ENCODE measurements at regions not wholly inside any gene's neighbourhood (a gene's known extent, or its start where the extent isn't known, plus 50 kb on each side); places are given as distances from the start of the nearest gene placed in this dataset.

- no peak for DNase-seq
These were observed 101.4 kb upstream of the MPDZ start for GRCh38 chr9:13380903-13381302.

- no peak for DNase-seq
These were observed 98.7 kb upstream of the MPDZ start for GRCh38 chr9:13378154-13378553.

GRCh38 chr9:13377171-13377925, 97.9 kb upstream of the MPDZ start:
- DNase-seq = peak; percentile 1

GRCh38 chr9:13372510-13372909, 93.0 kb upstream of the MPDZ start:
- no peak for DNase-seq

- no peak for DNase-seq
These were observed 89.9 kb upstream of the MPDZ start for GRCh38 chr9:13369431-13369830.

GRCh38 chr9:13367784-13368183, 88.3 kb upstream of the MPDZ start:
- DNase-seq = no peak

- no peak for DNase-seq
These were observed 84.9 kb upstream of the MPDZ start for GRCh38 chr9:13364271-13365000.

GRCh38 chr9:13361076-13361475, 81.6 kb upstream of the MPDZ start:
- no peak for DNase-seq

GRCh38 chr9:13360188-13360587, 80.7 kb upstream of the MPDZ start:
- no peak for DNase-seq

- no peak for DNase-seq
These were observed 78.6 kb upstream of the MPDZ start for GRCh38 chr9:13358128-13358527.

- DNase-seq = no peak
These were observed 75.2 kb upstream of the MPDZ start for GRCh38 chr9:13354733-13355132.

- DNase-seq = no peak
These were observed 73.0 kb upstream of the MPDZ start for GRCh38 chr9:13352451-13352979.

GRCh38 chr9:13351778-13352386, 72.4 kb upstream of the MPDZ start:
- DNase-seq = peak; percentile 40

- DNase-seq = no peak
These were observed 53.1 kb upstream of the MPDZ start for GRCh38 chr9:13332571-13332970.

GRCh38 chr9:13331320-13331719, 51.8 kb upstream of the MPDZ start:
- no peak for DNase-seq

GRCh38 chr9:13330396-13331004, 51.0 kb upstream of the MPDZ start:
- no peak for DNase-seq
